HG03442 (cell line): ENCODE measurements at regions not wholly inside any gene's neighbourhood (a gene's known extent, or its start where the extent isn't known, plus 50 kb on each side); places are given as distances from the start of the nearest gene placed in this dataset.
"Not testable (repeated sequence)": the region's sequence is repeated elsewhere in the genome, so short reads cannot be mapped to it uniquely, and the experiment has no call there.

Experiments used
- ATAC-seq: cut with Tn5 transposase; IDR thresholded peaks from one replicate; pipeline ENCODE4 v1.9.1; 2021; ENCODE audit warnings: mild to moderate bottlenecking, moderate library complexity; ENCODE audit not compliant: unreplicated experiment

GRCh38 chr9:11141357-11141756 is 528.6 kb upstream of the PTPRD start:
- no peak for ATAC-seq

GRCh38 chr9:11142965-11143738 is 530.4 kb upstream of the PTPRD start:
- no peak for ATAC-seq

GRCh38 chr9:11144746-11145145 is 531.9 kb upstream of the PTPRD start:
- ATAC-seq = no peak

DNA sequence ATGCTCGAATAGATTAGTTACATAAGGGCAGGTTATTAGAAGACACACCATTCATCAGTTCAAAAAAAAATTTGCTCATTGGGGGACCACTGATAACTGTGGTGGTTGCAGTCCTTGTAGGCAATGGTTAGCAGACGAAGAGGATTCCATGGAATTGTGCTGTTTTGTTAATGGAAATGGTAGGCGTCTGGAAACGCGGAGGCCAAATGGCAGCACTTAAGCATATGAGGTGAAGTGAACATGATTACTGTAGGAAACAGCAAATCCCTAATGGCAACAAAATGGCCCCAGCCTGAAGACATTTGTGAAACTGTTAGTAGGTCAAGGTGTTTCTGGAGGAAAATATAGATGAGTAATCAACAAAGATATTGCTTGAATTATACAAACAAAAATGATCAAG is 535.4 kb upstream of the PTPRD start:
- ATAC-seq = no peak

GRCh38 chr9:11149065-11149464 is 536.3 kb upstream of the PTPRD start:
- no peak for ATAC-seq

DNA sequence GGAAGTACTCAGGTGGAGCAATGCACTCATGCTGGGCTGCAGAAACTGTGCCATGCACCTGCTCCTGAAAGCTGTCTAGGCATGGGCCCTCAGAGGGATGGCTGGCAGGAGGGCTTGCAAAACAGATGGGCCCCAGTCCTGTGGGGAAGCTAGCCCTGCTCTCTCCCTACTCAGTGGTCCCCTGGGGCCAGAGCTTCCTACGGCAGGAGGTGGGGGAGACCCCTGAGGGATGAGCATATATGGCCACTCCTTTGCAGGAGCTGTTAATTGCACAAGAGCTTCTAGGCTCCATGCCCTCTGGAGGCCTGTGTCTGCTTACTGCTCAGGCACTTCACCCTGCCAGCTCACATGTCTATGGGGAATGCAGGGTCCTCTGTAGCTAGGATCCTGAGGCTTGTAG is 545.3 kb upstream of the PTPRD start:
- ATAC-seq = no peak

- ATAC-seq = no peak
Observed at GRCh38 chr9:11158676-11159075, 545.9 kb upstream of the PTPRD start.

DNA sequence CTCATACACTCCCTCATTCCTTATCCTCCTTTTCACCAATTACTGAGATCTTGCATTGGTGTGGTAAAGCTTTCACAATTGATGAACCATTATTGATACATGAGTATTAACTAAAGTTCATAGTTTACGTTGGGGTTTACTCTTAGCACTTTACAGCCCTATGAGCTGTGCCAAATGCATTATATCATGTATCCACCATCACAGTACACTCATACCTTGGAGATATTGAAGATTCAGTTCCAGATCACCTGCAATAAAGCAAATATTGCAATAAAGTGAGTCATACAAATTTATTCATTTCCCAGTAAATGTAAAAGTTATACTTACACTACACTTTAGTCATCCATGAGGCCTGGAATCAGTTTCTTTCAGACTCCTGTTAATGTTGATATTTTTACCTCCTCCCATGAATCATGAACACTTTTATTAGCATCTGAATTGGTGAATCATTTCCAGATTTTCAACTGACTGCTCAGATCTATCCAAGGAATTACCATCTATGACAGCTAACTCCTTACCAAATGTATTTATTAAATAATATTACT is 546.6 kb upstream of the PTPRD start:
- ATAC-seq = no peak

DNA sequence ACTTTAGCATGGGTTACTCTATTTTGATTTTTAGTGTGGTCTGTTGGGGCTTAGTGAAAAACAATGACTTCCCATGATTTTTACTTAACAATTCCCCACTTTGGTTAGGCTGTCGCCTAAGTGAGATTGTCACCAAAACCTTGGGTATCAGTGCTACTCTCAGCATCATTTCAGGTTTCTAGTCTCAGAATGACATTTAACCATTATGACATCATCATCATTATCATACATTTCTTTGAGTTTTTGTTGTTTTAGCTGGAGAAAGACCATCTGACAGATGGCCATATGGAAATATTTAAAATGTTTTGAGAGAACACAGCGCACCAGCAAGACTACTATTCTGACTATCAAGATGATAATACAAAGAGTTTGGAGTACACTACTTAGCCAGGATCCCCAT is 551.0 kb upstream of the PTPRD start:
- ATAC-seq = no peak

- no peak for ATAC-seq
Observed at GRCh38 chr9:11182001-11182400, 569.2 kb upstream of the PTPRD start.

DNA sequence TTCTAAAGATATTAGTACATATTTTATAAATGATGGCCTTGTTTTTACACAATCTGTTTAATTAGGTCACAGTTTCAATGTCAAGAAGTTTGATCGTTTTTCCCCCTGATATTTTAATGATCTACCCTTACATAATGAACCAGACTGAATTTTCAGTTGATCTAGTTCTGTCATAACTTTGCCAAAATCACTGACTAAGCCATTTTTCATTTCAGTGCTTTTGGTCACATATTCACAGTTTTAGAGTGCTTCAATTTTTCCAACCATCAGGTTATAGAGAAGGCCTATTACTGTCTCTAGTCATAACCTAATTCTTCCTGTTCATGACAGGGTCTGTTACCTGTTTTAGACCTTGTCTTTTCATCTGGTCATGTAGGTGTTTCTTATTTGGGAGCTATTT is 577.9 kb upstream of the PTPRD start:
- no peak for ATAC-seq

DNA sequence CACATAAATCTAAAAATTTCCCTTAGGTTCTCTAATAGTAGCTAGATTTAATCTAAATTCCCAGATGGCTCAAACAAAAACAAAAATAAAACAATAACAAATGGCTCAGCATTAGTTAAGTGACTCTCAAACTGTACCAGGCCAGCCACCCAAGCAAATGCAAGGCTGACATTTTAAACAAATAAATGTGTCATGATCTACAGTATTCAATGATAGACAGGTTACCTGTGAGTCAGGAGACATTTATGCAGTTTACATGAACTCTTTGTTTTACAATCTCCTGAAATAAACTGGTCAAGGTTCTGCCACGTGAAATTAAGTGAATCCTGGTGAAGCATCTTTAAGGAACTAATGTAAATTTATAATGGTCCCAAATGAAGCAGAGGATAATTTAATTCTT is 580.2 kb upstream of the PTPRD start:
- ATAC-seq = no peak

- no peak for ATAC-seq
Observed at GRCh38 chr9:11194246-11194645, 581.4 kb upstream of the PTPRD start.

GRCh38 chr9:11196840-11197365 is 584.1 kb upstream of the PTPRD start:
- not testable (repeated sequence) for ATAC-seq

GRCh38 chr9:11199335-11199734 is 586.5 kb upstream of the PTPRD start:
- no peak for ATAC-seq

- ATAC-seq = no peak
Observed at GRCh38 chr9:11204521-11204920, 591.7 kb upstream of the PTPRD start.

DNA sequence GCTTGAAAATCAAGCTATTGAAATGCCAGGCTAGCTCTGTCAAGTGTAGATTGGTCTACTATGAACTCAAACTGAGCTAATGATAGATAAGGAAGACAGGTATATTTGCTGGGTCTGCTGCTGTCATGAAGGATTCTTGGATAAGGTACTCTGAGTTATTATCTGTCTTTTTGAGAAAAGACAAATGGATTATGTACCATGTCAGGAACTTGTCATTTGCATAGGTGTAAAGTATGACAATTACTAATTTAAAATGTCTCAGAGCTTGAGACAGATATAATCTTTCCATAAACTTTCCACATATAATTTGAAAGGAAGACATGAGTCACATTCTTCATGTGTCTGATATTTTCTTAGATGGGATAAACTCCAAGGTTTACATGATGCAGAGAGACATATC is 594.1 kb upstream of the PTPRD start:
- ATAC-seq = no peak

GRCh38 chr9:11233696-11234095 is 620.9 kb upstream of the PTPRD start:
- ATAC-seq = no peak

- ATAC-seq = no peak
Observed at GRCh38 chr9:11235061-11235460, 622.3 kb upstream of the PTPRD start.

GRCh38 chr9:11241779-11242178 is 629.0 kb upstream of the PTPRD start:
- ATAC-seq = no peak

GRCh38 chr9:11257992-11258391 is 645.2 kb upstream of the PTPRD start:
- ATAC-seq = no peak

GRCh38 chr9:11269036-11269435 is 656.2 kb upstream of the PTPRD start:
- no peak for ATAC-seq
